Fibroblast of upper back skin (primary cell): ENCODE measurements at regions not wholly inside any gene's neighbourhood (a gene's known extent, or its start where the extent isn't known, plus 50 kb on each side); places are given as distances from the start of the nearest gene placed in this dataset.

Experiments
- DNase-seq: peaks from one replicate; pipeline ENCODE4 v3.0.0-alpha.2; 2013

GRCh38 chr15:96415513-96416217 lies 85.2 kb downstream of the NR2F2 start:
- DNase-seq, result no peak

GRCh38 chr15:96416218-96416933 lies 85.9 kb downstream of the NR2F2 start:
- no peak for DNase-seq

- no peak for DNase-seq
Observed at GRCh38 chr15:96416934-96417759, 86.6 kb downstream of the NR2F2 start.

- no peak for DNase-seq
Observed at GRCh38 chr15:96417760-96418130, 87.2 kb downstream of the NR2F2 start.

- DNase-seq, result no peak
Observed at GRCh38 chr15:96418146-96418545, 87.6 kb downstream of the NR2F2 start.

GRCh38 chr15:96421178-96421601 lies 90.7 kb downstream of the NR2F2 start:
- DNase-seq, result peak; percentile 39

- no peak for DNase-seq
Observed at GRCh38 chr15:96422125-96422524, 91.6 kb downstream of the NR2F2 start.

GRCh38 chr15:96424674-96425073 lies 94.2 kb downstream of the NR2F2 start:
- no peak for DNase-seq

GRCh38 chr15:96428742-96429141 lies 98.2 kb downstream of the NR2F2 start:
- peak; percentile 91 for DNase-seq

GRCh38 chr15:96431786-96432185 lies 101.3 kb downstream of the NR2F2 start:
- DNase-seq, result no peak

- DNase-seq, result no peak
Observed at GRCh38 chr15:96435022-96435421, 104.5 kb downstream of the NR2F2 start.

GRCh38 chr15:96435841-96436240 lies 105.3 kb downstream of the NR2F2 start:
- no peak for DNase-seq

- DNase-seq, result no peak
Observed at GRCh38 chr15:96440978-96441377, 110.5 kb downstream of the NR2F2 start.

- DNase-seq, result no peak
Observed at GRCh38 chr15:96442076-96442475, 111.6 kb downstream of the NR2F2 start.

- no peak for DNase-seq
Observed at GRCh38 chr15:96444865-96445264, 114.4 kb downstream of the NR2F2 start.

- DNase-seq, result no peak
Observed at GRCh38 chr15:96448923-96449322, 118.4 kb downstream of the NR2F2 start.

- no peak for DNase-seq
Observed at GRCh38 chr15:96457841-96458240, 127.3 kb downstream of the NR2F2 start.

GRCh38 chr15:96460106-96460505 lies 129.6 kb downstream of the NR2F2 start:
- no peak for DNase-seq

- DNase-seq, result no peak
Observed at GRCh38 chr15:96462768-96463750, 132.6 kb downstream of the NR2F2 start.

- no peak for DNase-seq
Observed at GRCh38 chr15:96466389-96466947, 136.0 kb downstream of the NR2F2 start.

GRCh38 chr15:96468036-96468435 lies 137.5 kb downstream of the NR2F2 start:
- no peak for DNase-seq

GRCh38 chr15:96470681-96471310 lies 140.3 kb downstream of the NR2F2 start:
- no peak for DNase-seq
